Vagina (tissue), 2 donors: ENCODE measurements at regions not wholly inside any gene's neighbourhood (a gene's known extent, or its start where the extent isn't known, plus 50 kb on each side); places are given as distances from the start of the nearest gene placed in this dataset.

ENCODE experiments used
- DNase-seq, 2 donors: peaks; one replicate each; pipeline ENCODE4 v3.0.0-alpha.2; 2017; ENCODE audit errors: extremely low spot score in 2 of 2
- H3K27ac ChIP-seq: fragments of 200-600 bp; sonication (generic); one replicate; pipeline ENCODE4 v1.5.1; 2019
- H3K27me3 ChIP-seq: fragments of 200-600 bp; sonication (generic); one replicate; pipeline ENCODE4 v1.5.1; 2019
- H3K36me3 ChIP-seq, 2 donors: fragments of 200-600 bp; sonication (generic); one replicate each; pipeline ENCODE4 v1.5.1; 2017 to 2019
- H3K4me1 ChIP-seq: fragments of 200-600 bp; sonication (generic); one replicate; pipeline ENCODE4 v1.5.1; 2019
- H3K4me3 ChIP-seq, 2 donors: fragments of 200-600 bp; sonication (generic); 1 replicate in 1 of 2; 2 replicates in 1 of 2; pipeline ENCODE4 v1.5.1; 2016 to 2019
- H3K9me3 ChIP-seq: fragments of 200-600 bp; sonication (generic); one replicate; pipeline ENCODE4 v1.5.1; 2019
- CTCF ChIP-seq, 3 experiments: fragments of 450-650 bp in 2 of 3; fragments of 200-600 bp in 1 of 3; sonication (generic) in 1 of 3; IDR thresholded peaks; one replicate each; pipeline ENCODE4 v1.5.1; 2017 to 2019; ENCODE audit warnings: antibody characterized with exemption in 3 of 3, mild to moderate bottlenecking in 2 of 3, moderate library complexity in 2 of 3
- POLR2A ChIP-seq, 2 donors: fragments of 450-650 bp; IDR thresholded peaks; one replicate each; pipeline ENCODE4 v1.6.1; 2017; ENCODE audit warnings: antibody characterized with exemption in 2 of 2, mild to moderate bottlenecking in 2 of 2, moderate library complexity in 2 of 2
- POLR2AphosphoS5 ChIP-seq, 2 donors: sonication (generic); formaldehyde crosslinking; IDR thresholded peaks; one replicate each; pipeline ENCODE4 v1.9.0; 2017; ENCODE audit warnings: antibody characterized with exemption in 2 of 2, mild to moderate bottlenecking in 2 of 2, low read depth in 1 of 2; ENCODE audit not compliant: insufficient read depth in 1 of 2
- intact Hi-C: fragments of 100-400 bp; cut with DNase I; formaldehyde crosslinking; loops from one replicate; pipeline ENCODE4 v1.15.1; 2023

GRCh38 chrX:17993062-17993461 is 132.0 kb upstream of the RAI2 start:
- no peaks in the 10 kb centered on the region for H3K27me3 ChIP-seq
- H3K4me3 ChIP-seq = no peak overlapping the region
- intact Hi-C loops = no loop called here
- no peaks in the 10 kb centered on the region for H3K36me3 ChIP-seq
- no peak for DNase-seq
- TF ChIP-seq POLR2AphosphoS5 (IDR thresholded peaks at IDR 0.05; ENCODE audit: insufficient read depth in 1 of 2, low read depth in 1 of 2) (no peak), CTCF (IDR thresholded peaks at IDR 0.05) (no peak), POLR2A (IDR thresholded peaks at IDR 0.05) (no peak)
- H3K4me1 ChIP-seq = no peaks in the 10 kb centered on the region
- no peaks in the 10 kb centered on the region for H3K9me3 ChIP-seq
- H3K27ac ChIP-seq = no peak overlapping the region

GRCh38 chrX:17990532-17990931 is 129.4 kb upstream of the RAI2 start:
- H3K4me1 ChIP-seq = no peaks in the 10 kb centered on the region
- H3K27me3 ChIP-seq = no peaks in the 10 kb centered on the region
- DNase-seq = no peak
- H3K4me3 ChIP-seq = no peak overlapping the region
- H3K9me3 ChIP-seq = no peaks in the 10 kb centered on the region
- intact Hi-C loops = no loop called here
- no peak overlapping the region for H3K27ac ChIP-seq
- no peak for TF ChIP-seq CTCF (IDR thresholded peaks at IDR 0.05)
- no peaks in the 10 kb centered on the region for H3K36me3 ChIP-seq

- TF ChIP-seq POLR2AphosphoS5 (IDR thresholded peaks at IDR 0.05; ENCODE audit: insufficient read depth in 1 of 2, low read depth in 1 of 2) (no peak), CTCF (IDR thresholded peaks at IDR 0.05) (no peak), POLR2A (IDR thresholded peaks at IDR 0.05) (no peak)
- H3K27ac ChIP-seq = no peak overlapping the region
- DNase-seq = no peak
These were observed 126.7 kb upstream of the RAI2 start for GRCh38 chrX:17987783-17988182.

GRCh38 chrX:17986977-17987376 is 125.9 kb upstream of the RAI2 start:
- DNase-seq = no peak
- no peaks in the 10 kb centered on the region for H3K36me3 ChIP-seq
- H3K9me3 ChIP-seq = no peaks in the 10 kb centered on the region
- intact Hi-C loops = no loop called here
- H3K4me1 ChIP-seq = no peaks in the 10 kb centered on the region
- no peaks in the 10 kb centered on the region for H3K27me3 ChIP-seq
- TF ChIP-seq POLR2AphosphoS5 (IDR thresholded peaks at IDR 0.05; ENCODE audit: insufficient read depth in 1 of 2, low read depth in 1 of 2) = no peak
- no peak for TF ChIP-seq CTCF (IDR thresholded peaks at IDR 0.05)
- no peak for TF ChIP-seq POLR2A (IDR thresholded peaks at IDR 0.05)
- no peak overlapping the region for H3K4me3 ChIP-seq
- H3K27ac ChIP-seq = no peak overlapping the region

More at GRCh38 chrX:17987783-17988182, 126.7 kb upstream of the RAI2 start:
- no peaks in the 10 kb centered on the region for H3K27me3 ChIP-seq
- H3K4me3 ChIP-seq = no peak overlapping the region
- H3K9me3 ChIP-seq = no peaks in the 10 kb centered on the region
- no peaks in the 10 kb centered on the region for H3K36me3 ChIP-seq
- no peaks in the 10 kb centered on the region for H3K4me1 ChIP-seq
- intact Hi-C loops = no loop called here

- TF ChIP-seq POLR2A (IDR thresholded peaks at IDR 0.05) = no peak
- intact Hi-C loops = no loop called here
- H3K36me3 ChIP-seq = no peaks in the 10 kb centered on the region
- H3K4me3 ChIP-seq = no peak overlapping the region
- H3K4me1 ChIP-seq = no peaks in the 10 kb centered on the region
- no peaks in the 10 kb centered on the region for H3K9me3 ChIP-seq
- H3K27me3 ChIP-seq = no peaks in the 10 kb centered on the region
- no peak overlapping the region for H3K27ac ChIP-seq
- DNase-seq = no peak
These were observed 125.3 kb upstream of the RAI2 start for GRCh38 chrX:17986440-17986839.

- no peak overlapping the region for H3K4me3 ChIP-seq
- DNase-seq = no peak
- no peaks in the 10 kb centered on the region for H3K36me3 ChIP-seq
- H3K9me3 ChIP-seq = no peaks in the 10 kb centered on the region
- no peaks in the 10 kb centered on the region for H3K4me1 ChIP-seq
- no peak overlapping the region for H3K27ac ChIP-seq
- TF ChIP-seq POLR2A (IDR thresholded peaks at IDR 0.05) (no peak), CTCF (IDR thresholded peaks at IDR 0.05) (no peak), POLR2AphosphoS5 (IDR thresholded peaks at IDR 0.05; ENCODE audit: insufficient read depth in 1 of 2, low read depth in 1 of 2) (no peak)
- H3K27me3 ChIP-seq = no peaks in the 10 kb centered on the region
- intact Hi-C loops = no loop called here
These were observed 123.3 kb upstream of the RAI2 start for GRCh38 chrX:17984415-17984814.
